Lower leg skin (tissue), 4 donors: ENCODE measurements at regions not wholly inside any gene's neighbourhood (a gene's known extent, or its start where the extent isn't known, plus 50 kb on each side); places are given as distances from the start of the nearest gene placed in this dataset.

Experiments used
- DNase-seq, 2 donors: peaks; one replicate each; pipeline ENCODE4 v3.0.0-alpha.2; 2019; ENCODE audit warnings: low spot score in 2 of 2
- H3K4me3 ChIP-seq: fragments of 200-600 bp; sonication (generic); 2 replicates; pipeline ENCODE4 v1.5.1; 2017; ENCODE audit warnings: mild to moderate bottlenecking, low read depth; ENCODE audit not compliant: poor library complexity, severe bottlenecking
- CTCF ChIP-seq, 3 donors: fragments of 450-650 bp; IDR thresholded peaks; one replicate each; pipeline ENCODE4 v1.5.1; 2016; ENCODE audit warnings: antibody characterized with exemption in 3 of 3, mild to moderate bottlenecking in 3 of 3, moderate library complexity in 2 of 3
- POLR2A ChIP-seq, 2 donors: fragments of 450-650 bp; IDR thresholded peaks; one replicate each; pipeline ENCODE4 v1.6.1; 2016 to 2017; ENCODE audit warnings: antibody characterized with exemption in 2 of 2, mild to moderate bottlenecking in 1 of 2, moderate library complexity in 1 of 2
- WGBS, 2 donors: methylation state at CpG; one replicate each; pipeline ENCODE4 v1.1.5; 2018; 5-methylcytosine and 5-hydroxymethylcytosine counted together
- intact Hi-C: fragments of 100-400 bp; cut with DNase I; formaldehyde crosslinking; loops from one replicate; pipeline ENCODE4 v1.15.0; 2023; ENCODE audit warnings: low total_unique reads

GRCh38 chr4:55768291-55768690 lies 51.3 kb upstream of the EXOC1L start:
- WGBS, 2 donors, result 75 to 83% methylated on average over 3 of the region's 3 CpGs

More at GRCh38 chr4:55768291-55768690, 51.3 kb upstream of the EXOC1L start:
- TF ChIP-seq CTCF (IDR thresholded peaks at IDR 0.05) (no peak), POLR2A (IDR thresholded peaks at IDR 0.05) (no peak)
- DNase-seq, result no peak
- intact Hi-C loops, result no loop called here
- H3K4me3 ChIP-seq, result no peak overlapping the region
